ENCODE measurements at regions not wholly inside any gene's neighbourhood (a gene's known extent, or its start where the extent isn't known, plus 50 kb on each side); places are given as distances from the start of the nearest gene placed in this dataset.

DNA sequence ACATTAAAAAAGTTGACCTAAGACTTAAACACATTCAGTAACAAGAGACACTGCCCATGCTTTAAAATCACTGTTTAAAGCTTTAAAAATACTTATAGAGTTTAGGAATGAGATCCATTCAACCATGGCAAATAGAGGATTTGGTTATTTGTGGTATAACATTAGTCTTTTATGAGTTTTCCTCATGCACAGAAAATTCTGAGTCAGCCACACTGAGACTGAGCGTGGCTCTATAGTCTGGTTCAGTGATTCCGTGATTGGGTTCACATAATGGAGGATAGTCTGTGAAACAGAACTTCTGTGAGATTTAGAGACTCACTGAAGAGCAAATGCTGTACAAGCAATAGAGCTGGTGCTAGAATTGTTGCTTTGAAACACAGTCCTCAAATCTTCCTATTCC, 1502.4 kb upstream of the PIK3C3 start:
- H3K9me3 ChIP-seq = no peaks in the 10 kb centered on the region
- in situ Hi-C loops (cut with MboI; ENCODE audit: low pct_ligation_motif_present in 1 of 4, low pct_unique_long_range_greater_than_20kb in 1 of 4, low sequenced_read_pairs in 3 of 4) = no loop called here
- intact Hi-C loops (cut with DNase I; ENCODE audit: low total_unique reads) = no loop called here
- no peak for DNase-seq
- H3K27me3 ChIP-seq = no peaks in the 10 kb centered on the region
- no peak overlapping the region for H3K4me3 ChIP-seq
- H3K27ac ChIP-seq = no peak overlapping the region
- H3K4me1 ChIP-seq = no peaks in the 10 kb centered on the region
- no peaks in the 10 kb centered on the region for H3K36me3 ChIP-seq
- TF ChIP-seq EP300 (IDR thresholded peaks at IDR 0.05; ENCODE audit: low read depth) (no peak), POLR2AphosphoS5 (IDR thresholded peaks at IDR 0.05) (no peak), POLR2A (IDR thresholded peaks at IDR 0.05) (no peak)
- TF ChIP-seq, protein P1, sequence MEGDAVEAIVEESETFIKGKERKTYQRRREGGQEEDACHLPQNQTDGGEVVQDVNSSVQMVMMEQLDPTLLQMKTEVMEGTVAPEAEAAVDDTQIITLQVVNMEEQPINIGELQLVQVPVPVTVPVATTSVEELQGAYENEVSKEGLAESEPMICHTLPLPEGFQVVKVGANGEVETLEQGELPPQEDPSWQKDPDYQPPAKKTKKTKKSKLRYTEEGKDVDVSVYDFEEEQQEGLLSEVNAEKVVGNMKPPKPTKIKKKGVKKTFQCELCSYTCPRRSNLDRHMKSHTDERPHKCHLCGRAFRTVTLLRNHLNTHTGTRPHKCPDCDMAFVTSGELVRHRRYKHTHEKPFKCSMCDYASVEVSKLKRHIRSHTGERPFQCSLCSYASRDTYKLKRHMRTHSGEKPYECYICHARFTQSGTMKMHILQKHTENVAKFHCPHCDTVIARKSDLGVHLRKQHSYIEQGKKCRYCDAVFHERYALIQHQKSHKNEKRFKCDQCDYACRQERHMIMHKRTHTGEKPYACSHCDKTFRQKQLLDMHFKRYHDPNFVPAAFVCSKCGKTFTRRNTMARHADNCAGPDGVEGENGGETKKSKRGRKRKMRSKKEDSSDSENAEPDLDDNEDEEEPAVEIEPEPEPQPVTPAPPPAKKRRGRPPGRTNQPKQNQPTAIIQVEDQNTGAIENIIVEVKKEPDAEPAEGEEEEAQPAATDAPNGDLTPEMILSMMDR (IDR thresholded peaks at IDR 0.05) = no peak
- 78% methylated on average over 2 of the region's 2 CpGs; no CpG with 5 or more reads in 1 of the 2 donors for WGBS, 2 donors (ENCODE audit: low coverage in 1 of 2)

DNA sequence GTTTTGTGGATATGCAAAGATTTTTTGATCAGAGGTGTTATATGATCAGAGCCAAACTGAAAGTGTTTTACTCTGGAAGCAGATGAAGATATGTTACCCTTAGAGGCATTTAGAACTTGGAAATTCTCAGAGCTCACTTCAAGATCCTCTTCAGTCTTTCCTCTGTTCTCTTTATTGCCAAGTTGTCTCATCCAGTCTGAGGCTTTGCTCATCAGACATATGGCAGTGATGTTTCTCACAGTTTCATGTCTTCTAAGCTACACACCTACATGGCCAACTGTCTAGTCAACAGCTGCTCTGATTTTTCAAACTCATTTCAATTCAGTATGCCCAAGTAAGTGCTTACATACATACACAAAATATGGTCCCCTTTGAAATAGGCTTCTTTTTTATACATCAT, 1504.3 kb upstream of the PIK3C3 start:
- H3K27ac ChIP-seq = no peak overlapping the region
- intact Hi-C loops (cut with DNase I; ENCODE audit: low total_unique reads) = no loop called here
- in situ Hi-C loops (cut with MboI; ENCODE audit: low pct_ligation_motif_present in 1 of 4, low pct_unique_long_range_greater_than_20kb in 1 of 4, low sequenced_read_pairs in 3 of 4) = no loop called here
- DNase-seq = no peak
- no peaks in the 10 kb centered on the region for H3K27me3 ChIP-seq
- no peaks in the 10 kb centered on the region for H3K4me1 ChIP-seq
- no peak overlapping the region for H3K4me3 ChIP-seq
- no peaks in the 10 kb centered on the region for H3K36me3 ChIP-seq
- TF ChIP-seq POLR2AphosphoS5 (IDR thresholded peaks at IDR 0.05) (no peak), POLR2A (IDR thresholded peaks at IDR 0.05) (no peak), EP300 (IDR thresholded peaks at IDR 0.05; ENCODE audit: low read depth) (no peak)
- TF ChIP-seq, protein P1 (IDR thresholded peaks at IDR 0.05) = no peak
- H3K9me3 ChIP-seq = no peaks in the 10 kb centered on the region

DNA sequence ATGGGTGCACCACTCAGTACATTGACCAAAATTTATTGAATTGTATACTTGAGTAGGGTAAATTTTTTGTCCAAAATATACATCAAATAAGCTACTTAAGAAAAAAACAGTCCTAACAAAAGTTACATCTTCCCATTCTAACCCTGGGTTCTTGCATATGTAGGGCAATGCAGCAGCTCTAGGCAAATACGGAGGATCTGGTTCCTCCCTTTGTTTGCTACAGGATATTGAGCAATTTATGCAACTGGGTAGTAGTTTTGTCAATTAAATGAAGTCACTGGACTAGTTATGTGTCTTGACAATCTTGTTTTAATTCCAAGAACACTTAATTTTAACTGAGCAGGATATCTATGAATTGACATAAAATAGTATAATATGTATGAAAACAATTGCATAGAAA, 1507.2 kb upstream of the PIK3C3 start:
- TF ChIP-seq, protein P1 (IDR thresholded peaks at IDR 0.05) = no peak
- TF ChIP-seq EP300 (IDR thresholded peaks at IDR 0.05; ENCODE audit: low read depth) = no peak
- intact Hi-C loops (cut with DNase I; ENCODE audit: low total_unique reads) (no loop called here), in situ Hi-C loops (cut with MboI; ENCODE audit: low pct_ligation_motif_present in 1 of 4, low pct_unique_long_range_greater_than_20kb in 1 of 4, low sequenced_read_pairs in 3 of 4) (loop anchor here in 1 of 4 donors (25.0 kb wide), 1 partner anchor 111 kb away; no protein-coding TSS in a partner anchor)
- H3K4me1 ChIP-seq = no peaks in the 10 kb centered on the region
- no peak overlapping the region for H3K4me3 ChIP-seq
- H3K9me3 ChIP-seq = no peaks in the 10 kb centered on the region
- no peaks in the 10 kb centered on the region for H3K36me3 ChIP-seq
- WGBS, 2 donors (ENCODE audit: low coverage in 1 of 2) = 64 to 82% methylated on average over 1 of the region's 1 CpG
- H3K27ac ChIP-seq = no peak overlapping the region
- DNase-seq = no peak
- no peaks in the 10 kb centered on the region for H3K27me3 ChIP-seq

DNA sequence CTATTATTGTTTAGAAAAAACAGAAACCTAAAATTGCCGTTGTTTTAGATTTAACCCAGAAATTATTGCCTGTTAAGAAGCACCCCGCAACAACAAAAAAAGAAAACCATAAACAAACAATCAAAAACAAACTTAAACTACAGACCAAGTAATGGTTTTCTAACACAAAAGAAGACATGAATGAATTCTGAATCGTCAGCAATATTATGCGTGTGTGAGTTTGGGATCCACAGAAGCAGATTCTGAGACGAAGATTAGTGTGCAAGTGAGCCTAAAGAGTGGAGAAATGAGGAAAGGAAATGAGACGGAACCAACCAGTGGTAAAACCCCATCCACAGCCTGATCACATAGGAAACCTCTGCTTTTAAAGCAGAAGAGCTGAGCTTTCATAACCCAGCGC, 1514.9 kb upstream of the PIK3C3 start:
- no peak for DNase-seq
- no peaks in the 10 kb centered on the region for H3K36me3 ChIP-seq
- intact Hi-C loops (cut with DNase I; ENCODE audit: low total_unique reads) (no loop called here), in situ Hi-C loops (cut with MboI; ENCODE audit: low pct_ligation_motif_present in 1 of 4, low pct_unique_long_range_greater_than_20kb in 1 of 4, low sequenced_read_pairs in 3 of 4) (loop anchor here in 1 of 4 donors (25.0 kb wide), 1 partner anchor 103 kb away; no protein-coding TSS in a partner anchor)
- H3K27ac ChIP-seq = no peak overlapping the region
- no peak for TF ChIP-seq EP300 (IDR thresholded peaks at IDR 0.05; ENCODE audit: low read depth)
- no peak for TF ChIP-seq POLR2AphosphoS5 (IDR thresholded peaks at IDR 0.05)
- TF ChIP-seq, protein P1 (IDR thresholded peaks at IDR 0.05) = no peak
- 72 to 89% methylated on average over 5 to 7 of the region's 7 CpGs for WGBS, 2 donors (ENCODE audit: low coverage in 1 of 2)
- H3K4me1 ChIP-seq = no peaks in the 10 kb centered on the region
- no peaks in the 10 kb centered on the region for H3K9me3 ChIP-seq
- no peaks in the 10 kb centered on the region for H3K27me3 ChIP-seq
- H3K4me3 ChIP-seq = no peak overlapping the region
